Neural cell (in vitro differentiated cells): ENCODE measurements at regions not wholly inside any gene's neighbourhood (a gene's known extent, or its start where the extent isn't known, plus 50 kb on each side); places are given as distances from the start of the nearest gene placed in this dataset.

Source experiments
- H2AFZ ChIP-seq: fragments of 200-600, 300-800 bp; sonication (generic), shearing (Covaris generic); 2 replicates; pipeline ENCODE4 v1.6.0; 2014; ENCODE audit warnings: low read depth, mild to moderate bottlenecking, antibody characterized with exemption, low read length, moderate library complexity
- H3F3A ChIP-seq: fragments of 200-600 bp; shearing (Covaris generic); 2 replicates; pipeline ENCODE4 v1.6.1; 2016; ENCODE audit warnings: mild to moderate bottlenecking, moderate library complexity, mixed read lengths, antibody characterized with exemption, low read length; ENCODE audit not compliant: insufficient read depth, poor library complexity, severe bottlenecking
- H3K27ac ChIP-seq: fragments of 200-600, 300-800 bp; sonication (generic), shearing (Covaris generic); 2 replicates; pipeline ENCODE4 v1.5.1; 2014; ENCODE audit warnings: mild to moderate bottlenecking, low read length, moderate library complexity
- H3K27me3 ChIP-seq: fragments of 300-800, 200-600 bp; sonication (generic), shearing (Covaris generic); 2 replicates; pipeline ENCODE4 v1.6.0; 2014; ENCODE audit warnings: mild to moderate bottlenecking, low read depth, low read length, moderate library complexity; ENCODE audit not compliant: insufficient read depth
- H3K36me3 ChIP-seq: fragments of 300-800, 200-600 bp; sonication (generic), shearing (Covaris generic); 2 replicates; pipeline ENCODE4 v1.5.1; 2014; ENCODE audit warnings: mild to moderate bottlenecking, antibody characterized with exemption, low read length, moderate library complexity; ENCODE audit not compliant: insufficient read depth
- H3K4me2 ChIP-seq: fragments of 300-800, 200-600 bp; sonication (generic), shearing (Covaris generic); 2 replicates; pipeline ENCODE4 v1.6.0; 2014; ENCODE audit warnings: mild to moderate bottlenecking, low read length
- H3K4me3 ChIP-seq: fragments of 300-800, 200-600 bp; sonication (generic), shearing (Covaris generic); 2 replicates; pipeline ENCODE4 v1.5.1; 2014; ENCODE audit warnings: mild to moderate bottlenecking, low read length, moderate library complexity
- H3K79me2 ChIP-seq: fragments of 200-600 bp; shearing (Covaris generic); replicated peaks from 2 replicates; pipeline ENCODE4 v1.6.0; 2014; ENCODE audit warnings: mild to moderate bottlenecking, low read length, moderate library complexity; ENCODE audit not compliant: insufficient read depth
- H3K9ac ChIP-seq: fragments of 300-800, 200-600 bp; sonication (generic), shearing (Covaris generic); 2 replicates; pipeline ENCODE4 v1.6.1; 2016; ENCODE audit warnings: mild to moderate bottlenecking, low read length, mixed read lengths
- H3K9me2 ChIP-seq: fragments of 200-600 bp; shearing (Covaris generic); 2 replicates; pipeline ENCODE4 v1.6.1; 2016; ENCODE audit warnings: mild to moderate bottlenecking, low read length, mixed read lengths; ENCODE audit not compliant: insufficient read depth
- H3K9me3 ChIP-seq: fragments of 200-600, 300-800 bp; sonication (generic), shearing (Covaris generic); 2 replicates; pipeline ENCODE4 v1.6.1; 2016; ENCODE audit warnings: mild to moderate bottlenecking, mixed run types, low read length, moderate library complexity, mixed read lengths
- H4K20me1 ChIP-seq: fragments of 200-600 bp; shearing (Covaris generic); 2 replicates; pipeline ENCODE4 v1.6.1; 2016; ENCODE audit warnings: mild to moderate bottlenecking, mixed run types; ENCODE audit not compliant: insufficient read depth
- CTCF ChIP-seq: fragments of 450-650 bp; IDR thresholded peaks from 2 replicates; pipeline ENCODE4 v1.5.1; 2014; ENCODE audit warnings: antibody characterized with exemption, mild to moderate bottlenecking, moderate library complexity; ENCODE audit not compliant: poor library complexity, severe bottlenecking
- EP300 ChIP-seq: fragments of 450-650 bp; conservative IDR thresholded peaks from 2 replicates; pipeline ENCODE4 v1.6.1; 2014; ENCODE audit warnings: antibody characterized with exemption, mild to moderate bottlenecking, moderate library complexity; ENCODE audit not compliant: poor library complexity, severe bottlenecking
- EZH2 ChIP-seq: fragments of 200-600, 300-800 bp; shearing (Covaris generic), sonication (generic); IDR thresholded peaks from 2 replicates; pipeline ENCODE4 v1.6.1; 2014; ENCODE audit warnings: antibody characterized with exemption, low read length, borderline replicate concordance, mild to moderate bottlenecking; ENCODE audit not compliant: insufficient read depth, poor library complexity, severe bottlenecking
- MXI1 ChIP-seq: fragments of 450-650 bp; conservative IDR thresholded peaks from 2 replicates; pipeline ENCODE4 v1.6.1; 2014; ENCODE audit warnings: antibody characterized with exemption, mild to moderate bottlenecking; ENCODE audit not compliant: poor library complexity, severe bottlenecking
- POLR2AphosphoS5 ChIP-seq: IDR thresholded peaks from 2 replicates; pipeline ENCODE4 v1.6.1; 2012
- RAD21 ChIP-seq: fragments of 450-650 bp; conservative IDR thresholded peaks from 2 replicates; pipeline ENCODE4 v1.6.1; 2014; ENCODE audit warnings: antibody characterized with exemption, mild to moderate bottlenecking, moderate library complexity
- REST ChIP-seq: IDR thresholded peaks from 2 replicates; pipeline ENCODE4 v1.6.1; 2012; ENCODE audit warnings: borderline replicate concordance
- SMC3 ChIP-seq: fragments of 450-650 bp; conservative IDR thresholded peaks from 2 replicates; pipeline ENCODE4 v1.6.1; 2014; ENCODE audit warnings: antibody characterized with exemption, mild to moderate bottlenecking, moderate library complexity; ENCODE audit not compliant: poor library complexity
- TAF1 ChIP-seq: IDR thresholded peaks from 2 replicates; pipeline ENCODE4 v1.6.1; 2012; ENCODE audit warnings: low read depth

- Histone ChIP-seq H3K27me3 (no peaks in the 10 kb centered on the region), H3K9me2 (no peaks in the 10 kb centered on the region), H3K9ac (no peak overlapping the region), H2AFZ (no peak overlapping the region), H3K4me2 (no peak overlapping the region), H3K9me3 (no peaks in the 10 kb centered on the region), H4K20me1 (no peaks in the 10 kb centered on the region), H3K4me3 (no peak overlapping the region), H3K27ac (no peak overlapping the region), H3K79me2 (no peaks in the 10 kb centered on the region), H3K36me3 (no peaks in the 10 kb centered on the region), H3F3A (no peaks in the 10 kb centered on the region)
- no peak for TF ChIP-seq REST
- TF ChIP-seq EP300, result no peak
- no peak for TF ChIP-seq RAD21
- TF ChIP-seq POLR2AphosphoS5, result no peak
- no peak for TF ChIP-seq MXI1
- TF ChIP-seq CTCF, result no peak
- no peak for TF ChIP-seq TAF1
- TF ChIP-seq SMC3, result no peak
- TF ChIP-seq EZH2, result no peak
These were observed 862.0 kb upstream of the CDH6 start for GRCh38 chr5:30331534-30331933.

- Histone ChIP-seq H3K79me2 (no peaks in the 10 kb centered on the region), H3K9me2 (no peaks in the 10 kb centered on the region), H3K4me2 (no peak overlapping the region), H2AFZ (no peak overlapping the region), H3K4me3 (no peak overlapping the region), H3F3A (no peaks in the 10 kb centered on the region), H4K20me1 (no peaks in the 10 kb centered on the region), H3K27me3 (no peaks in the 10 kb centered on the region), H3K9me3 (no peaks in the 10 kb centered on the region), H3K27ac (no peak overlapping the region), H3K9ac (no peak overlapping the region), H3K36me3 (no peaks in the 10 kb centered on the region)
- TF ChIP-seq TAF1 (no peak), SMC3 (no peak), EZH2 (no peak), EP300 (no peak), REST (no peak), MXI1 (no peak), RAD21 (no peak), CTCF (no peak), POLR2AphosphoS5 (no peak)
These were observed 867.7 kb upstream of the CDH6 start for GRCh38 chr5:30325795-30326194.
